OCI-LY3 (cell line): ENCODE measurements at regions not wholly inside any gene's neighbourhood (a gene's known extent, or its start where the extent isn't known, plus 50 kb on each side); places are given as distances from the start of the nearest gene placed in this dataset.

ENCODE experiments used
- CTCF ChIP-seq: fragments of 200-600, 300-600 bp; sonication (generic); IDR thresholded peaks from 2 replicates; pipeline ENCODE4 v1.5.1; 2014; ENCODE audit warnings: antibody characterized with exemption, low read length, low read depth
- EZH2phosphoT487 ChIP-seq: fragments of 200-600 bp; shearing (Covaris generic); IDR thresholded peaks from 2 replicates; pipeline ENCODE4 v1.6.1; 2018; ENCODE audit warnings: antibody characterized with exemption, mixed run types, low read depth

- TF ChIP-seq CTCF (no peak), EZH2phosphoT487 (no peak)
Measured at GRCh38 chr2:145156199-145156598, 636.3 kb upstream of the ZEB2 start.
